Forelimb muscle (tissue), 1 donor: ENCODE measurements at regions not wholly inside any gene's neighbourhood (a gene's known extent, or its start where the extent isn't known, plus 50 kb on each side); places are given as distances from the start of the nearest gene placed in this dataset.
A peak's percentile ranks its signal among the peaks of the same experiment; 100 is the strongest.
"Not testable (repeated sequence)": the region's sequence is repeated elsewhere in the genome, so short reads cannot be mapped to it uniquely, and the experiment has no call there.

ENCODE experiments used
- DNase-seq: peaks from one replicate; pipeline ENCODE4 v3.0.0-alpha.2; 2013; ENCODE audit warnings: low read depth

DNA sequence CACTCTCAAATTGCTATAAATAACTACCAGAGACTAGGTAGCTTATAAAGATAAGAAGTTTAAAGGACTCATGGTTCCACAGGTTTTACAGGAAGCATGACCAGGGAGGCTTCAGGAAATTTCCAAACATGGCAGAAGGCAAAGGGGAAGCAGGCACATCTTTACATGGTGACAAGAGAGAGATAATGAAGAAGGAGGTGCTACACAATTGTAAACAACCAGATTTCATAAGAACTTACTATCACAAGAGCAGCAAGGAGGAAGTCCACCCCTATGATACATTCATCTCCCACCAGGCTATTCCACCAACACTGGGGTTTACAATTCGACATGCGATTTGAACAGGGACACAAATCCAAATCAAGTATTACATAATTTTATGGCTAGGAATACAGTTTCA lies 257.7 kb downstream of the BTG1 start:
- no peak for DNase-seq

DNA sequence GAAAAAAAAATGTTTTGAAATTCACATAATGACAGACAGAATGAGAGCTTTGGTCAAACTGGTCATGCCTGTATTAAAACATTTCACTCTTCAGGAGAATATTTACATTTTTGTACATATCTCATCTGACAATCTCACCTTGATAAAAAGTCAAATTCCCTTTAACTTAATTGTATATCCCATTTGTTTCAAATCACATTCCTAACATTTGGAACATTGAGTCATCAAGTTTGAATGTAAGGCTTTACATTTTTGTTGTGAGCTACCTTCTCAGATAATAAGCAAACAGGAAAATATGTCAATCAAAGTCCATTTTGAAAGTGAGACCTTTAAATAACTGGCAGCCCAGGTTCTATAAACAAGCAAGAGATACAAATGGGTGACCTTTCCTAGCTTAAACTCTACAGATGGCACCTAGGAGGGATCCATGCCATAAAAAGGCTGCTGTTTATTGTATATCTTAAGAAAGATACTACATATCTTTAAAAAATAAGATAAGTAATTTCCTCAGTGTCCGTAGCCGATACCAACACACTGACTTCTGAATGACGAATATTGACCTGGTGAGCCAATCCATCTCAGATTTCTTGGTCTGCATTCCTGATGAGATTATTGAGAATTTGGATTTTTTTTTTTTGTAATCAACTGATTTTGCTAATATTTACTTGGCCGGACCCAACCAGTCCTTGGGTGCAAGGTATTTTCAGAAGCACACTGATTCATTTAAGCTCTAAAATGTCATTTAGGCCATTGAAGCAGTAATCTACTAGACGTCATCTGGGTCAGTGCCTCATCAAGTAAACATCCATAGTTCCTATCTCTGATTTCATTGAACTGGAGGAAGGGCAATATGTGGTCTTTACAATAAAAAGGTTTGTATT lies 259.6 kb downstream of the BTG1 start:
- no peak for DNase-seq

DNA sequence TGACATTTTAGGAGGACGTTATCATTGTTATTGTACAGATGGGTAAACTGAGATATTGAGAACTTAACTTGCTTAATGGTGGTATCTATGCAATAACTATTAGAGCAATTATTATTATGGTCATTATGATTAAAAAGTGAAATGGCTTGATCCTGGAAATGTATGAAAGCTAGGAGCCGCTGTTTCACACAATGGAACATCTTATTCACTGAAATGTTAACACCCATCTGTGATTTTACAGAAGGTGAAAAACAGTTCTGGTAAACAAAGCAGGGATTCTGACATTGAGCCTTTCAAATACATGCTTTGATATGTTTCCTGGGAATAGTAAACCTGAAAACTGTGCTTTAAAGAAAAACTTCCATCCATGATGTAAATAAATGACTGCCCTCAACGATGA lies 261.4 kb downstream of the BTG1 start:
- DNase-seq, result no peak

DNA sequence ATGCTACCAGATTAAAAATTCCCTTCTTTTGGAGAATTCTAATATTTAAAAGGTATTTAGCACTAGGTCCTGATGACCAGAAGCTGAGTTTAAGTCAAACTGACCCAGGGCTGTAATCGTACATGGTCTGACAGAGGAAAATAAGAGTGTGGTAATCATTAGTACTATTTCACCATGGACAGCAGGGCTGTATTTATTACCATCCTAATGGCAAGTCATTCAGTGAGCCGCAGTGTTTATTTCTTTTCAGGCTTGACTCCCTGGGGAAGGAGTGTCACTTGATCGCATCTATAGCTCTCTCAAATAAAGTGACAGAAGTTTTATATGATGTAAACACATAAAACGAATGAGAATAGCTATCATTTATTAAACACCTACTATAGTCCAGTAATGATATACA lies 261.8 kb downstream of the BTG1 start:
- DNase-seq, result no peak

DNA sequence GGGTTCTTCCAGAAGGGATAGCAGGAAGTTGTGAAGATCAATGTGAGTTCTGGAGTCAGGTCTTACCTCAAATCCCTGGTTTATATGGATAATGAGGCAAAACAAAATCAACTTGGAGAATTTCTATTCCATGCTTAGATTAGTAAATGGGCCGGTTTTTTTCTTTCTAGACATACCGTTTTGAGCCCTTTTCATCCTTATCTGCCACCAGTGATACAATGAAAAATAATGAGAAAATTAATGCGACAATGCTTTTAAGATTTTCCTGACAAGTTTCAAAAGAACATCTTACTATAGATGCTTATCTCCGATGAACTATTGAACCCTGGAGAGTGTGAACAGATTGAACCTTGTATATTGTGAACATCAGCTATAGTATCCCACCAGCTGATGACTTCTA lies 262.7 kb downstream of the BTG1 start:
- DNase-seq, result no peak

DNA sequence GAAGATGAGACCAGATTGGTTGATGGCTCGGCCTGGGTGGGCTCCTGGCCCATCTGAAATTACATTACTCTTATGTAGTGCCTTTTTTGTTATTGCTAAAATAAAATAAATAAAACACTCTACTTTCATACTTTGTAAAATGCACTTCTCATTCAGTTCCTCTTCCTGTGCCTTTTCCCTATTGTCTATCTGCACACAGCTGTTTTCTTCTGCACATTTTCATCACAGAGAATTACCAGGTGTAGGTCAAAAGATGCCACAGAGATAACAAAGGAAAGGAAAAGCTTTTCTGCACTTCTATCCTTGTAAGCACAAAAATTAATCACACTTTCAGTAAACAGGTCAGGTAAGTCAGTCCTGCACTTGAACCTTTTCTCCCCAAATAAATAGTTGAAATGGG lies 265.1 kb downstream of the BTG1 start:
- no peak for DNase-seq

DNA sequence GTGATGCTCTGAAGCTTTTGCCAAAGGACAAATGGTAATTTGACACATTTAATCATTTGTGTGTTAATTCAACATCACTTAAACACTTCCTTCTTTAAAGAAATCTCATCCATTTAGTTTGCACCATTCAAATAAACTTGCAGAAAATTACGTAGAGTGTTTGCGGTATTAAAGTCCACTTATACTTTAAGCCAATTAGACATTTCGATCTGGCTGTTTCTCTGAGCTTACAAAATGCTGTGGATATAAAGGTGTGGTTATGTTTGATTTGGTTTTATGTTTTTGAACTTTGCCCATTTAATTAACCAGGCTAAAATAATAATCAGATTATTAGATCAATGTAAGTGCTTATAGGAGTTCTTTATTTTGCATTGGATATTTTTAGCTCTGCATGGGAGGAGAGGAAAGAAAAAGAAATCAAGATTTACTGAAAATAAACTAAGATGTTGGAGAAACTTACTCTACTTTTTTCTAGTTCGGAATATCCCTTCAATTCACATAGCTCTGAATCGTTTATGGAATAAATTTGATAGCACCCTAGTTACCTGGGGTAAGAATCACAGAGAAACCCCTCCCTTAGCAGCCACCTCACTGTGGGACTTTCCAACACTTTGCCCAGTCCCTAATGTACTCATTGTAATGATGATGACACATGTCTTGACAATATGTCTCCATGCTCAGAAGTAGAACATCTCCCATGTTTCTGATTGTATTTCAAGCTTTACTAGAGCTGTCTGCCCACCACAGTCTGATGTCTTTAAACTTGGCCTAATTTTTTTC lies 268.0 kb downstream of the BTG1 start:
- DNase-seq, result no peak

DNA sequence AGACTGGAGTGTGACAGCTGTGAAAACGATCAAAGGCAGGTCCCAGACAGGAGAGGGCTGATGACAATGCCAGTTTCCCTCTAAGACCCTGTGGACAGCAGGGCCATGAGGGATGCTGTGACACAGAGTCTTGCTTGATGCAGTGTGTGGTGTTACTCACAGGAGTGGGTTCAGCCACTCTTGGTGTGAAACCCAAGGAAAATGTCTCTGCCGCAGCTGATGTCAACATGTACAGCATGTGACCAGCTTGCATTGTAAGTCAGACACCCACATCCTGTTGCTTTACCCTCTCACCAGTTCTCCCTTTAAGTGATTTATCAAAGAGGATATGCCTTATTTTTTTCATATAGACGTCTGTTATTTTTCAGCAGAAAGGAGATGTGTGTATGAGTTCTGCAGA lies 268.6 kb downstream of the BTG1 start:
- peak; percentile 29 for DNase-seq

DNA sequence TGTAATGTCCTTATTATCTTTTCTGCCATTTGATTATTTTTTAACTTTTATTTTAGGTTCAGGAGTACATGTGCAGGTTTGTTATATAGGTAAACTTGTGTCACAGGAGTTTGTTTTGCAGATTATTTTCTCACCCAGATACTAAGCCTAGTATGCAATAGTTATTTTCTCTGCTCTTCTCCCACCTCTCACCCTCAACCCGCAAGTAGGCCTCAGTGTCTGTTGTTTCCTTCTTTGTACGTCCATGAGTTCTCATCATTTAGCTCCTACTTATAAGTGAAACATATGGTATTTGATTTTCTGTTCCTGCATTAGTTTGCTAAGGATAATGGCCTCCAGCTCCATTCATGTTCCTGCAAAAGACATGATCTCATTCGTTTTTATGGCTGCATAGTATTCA lies 270.0 kb downstream of the BTG1 start:
- DNase-seq, result not testable (repeated sequence)

DNA sequence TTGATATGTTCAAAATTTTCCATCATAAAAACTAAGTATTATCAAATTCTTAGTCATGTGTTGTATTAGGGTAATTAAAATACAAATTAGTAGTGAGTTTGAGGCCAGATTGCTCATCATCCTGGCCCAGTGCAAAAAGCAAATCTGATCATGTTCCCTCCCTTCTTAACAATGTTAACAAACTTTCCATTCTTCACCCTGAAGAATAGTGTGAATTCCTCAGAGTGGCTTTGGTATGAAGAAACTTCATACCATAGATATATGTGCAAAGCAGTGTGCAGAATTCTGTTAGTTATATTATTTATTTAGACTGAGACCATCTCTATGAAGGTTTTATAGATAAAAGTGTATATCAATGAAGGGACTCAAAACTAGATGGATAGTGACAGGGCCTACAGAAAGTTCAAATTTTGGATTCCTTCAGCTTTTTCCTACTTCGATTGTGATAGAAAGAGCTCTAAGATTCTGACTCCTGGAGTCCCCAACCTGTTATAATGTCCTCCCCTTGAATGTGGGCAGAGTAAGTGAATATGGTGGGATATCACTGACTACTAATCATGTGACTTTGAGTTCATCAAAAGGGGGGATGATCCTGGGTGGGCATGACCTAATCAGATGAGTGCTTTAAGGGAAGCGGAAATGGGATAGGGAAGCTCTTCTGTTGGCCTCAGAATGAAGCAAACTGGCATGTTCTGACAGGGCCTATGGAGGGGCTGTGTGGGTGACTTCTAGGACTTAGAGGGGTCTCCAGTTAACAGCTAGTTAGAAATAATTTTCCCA lies 271.4 kb downstream of the BTG1 start:
- no peak for DNase-seq

DNA sequence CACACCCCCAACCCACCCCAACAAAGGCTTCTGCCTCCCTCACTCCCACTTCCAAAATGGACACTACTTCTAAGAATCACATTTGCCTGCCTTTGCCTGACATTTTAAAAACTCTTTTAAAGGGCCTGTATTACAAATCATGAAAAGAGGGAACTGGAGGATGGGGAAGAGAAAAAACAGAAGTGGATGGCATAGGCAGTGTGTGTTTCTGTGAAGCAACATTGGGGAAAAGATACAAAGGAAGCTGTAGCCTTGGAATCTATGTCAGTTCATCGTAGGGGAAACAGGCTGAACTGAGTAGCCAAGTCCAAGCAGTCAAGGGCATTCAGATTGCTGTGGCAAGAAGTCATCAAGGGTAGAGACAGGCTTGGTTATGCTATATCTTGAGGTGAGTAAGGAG lies 273.9 kb downstream of the BTG1 start:
- no peak for DNase-seq

DNA sequence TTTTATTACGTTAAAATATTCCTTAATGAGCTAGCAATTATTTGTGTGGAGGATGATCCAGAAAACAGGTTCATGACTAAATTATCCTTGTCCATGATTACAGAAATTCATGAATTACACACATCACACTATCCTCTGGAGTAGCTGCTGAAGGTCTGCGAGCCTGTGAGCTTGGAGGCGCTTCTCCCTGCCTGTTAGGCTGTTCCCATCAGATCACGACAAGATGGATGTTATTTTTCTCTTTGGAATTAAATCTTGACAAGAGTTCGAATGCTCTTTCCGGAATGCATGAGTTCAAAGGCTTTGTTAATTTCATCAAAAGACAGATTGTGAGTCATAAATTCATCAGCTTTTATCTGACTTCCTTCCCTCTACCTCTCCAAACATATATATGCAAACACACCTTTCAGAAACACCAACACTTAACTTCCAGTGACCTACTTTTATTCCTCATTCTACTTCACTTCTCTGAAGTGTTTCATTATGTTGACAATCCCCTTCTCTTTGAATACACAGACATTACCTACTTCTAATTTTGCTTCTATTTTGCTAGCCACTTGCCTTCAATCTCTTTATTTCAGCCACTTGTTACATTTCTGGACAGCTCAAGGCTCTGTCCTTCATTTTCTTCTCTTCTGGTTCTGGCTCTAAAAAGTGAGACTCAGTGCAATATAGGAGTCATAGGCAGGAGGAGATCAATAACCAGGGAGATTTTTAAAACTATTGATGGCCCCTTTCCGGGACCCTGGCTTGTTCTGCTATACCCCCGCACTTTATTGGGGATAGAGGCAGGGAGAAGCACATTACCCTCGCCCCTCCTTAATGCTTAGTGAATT lies 274.6 kb downstream of the BTG1 start:
- DNase-seq, result no peak

DNA sequence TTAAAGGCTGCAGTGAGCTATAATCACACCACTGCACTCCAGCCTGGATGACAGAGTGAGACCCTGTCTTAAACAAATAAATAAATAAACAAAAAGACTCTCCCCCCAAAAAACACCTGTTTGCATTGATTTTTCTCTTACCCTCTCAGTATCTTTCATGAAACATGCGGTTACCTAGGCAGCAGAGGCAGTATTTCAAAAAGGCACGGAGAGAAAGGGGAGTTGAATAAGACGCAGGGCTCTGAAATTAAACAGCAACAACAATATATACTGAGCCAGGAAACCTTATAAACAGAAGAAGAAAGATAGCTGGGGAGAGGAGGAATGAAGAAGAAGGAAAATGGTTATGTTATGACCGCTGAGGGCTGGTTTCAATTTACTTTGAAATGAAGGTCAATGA lies 277.6 kb downstream of the BTG1 start:
- DNase-seq, result no peak

DNA sequence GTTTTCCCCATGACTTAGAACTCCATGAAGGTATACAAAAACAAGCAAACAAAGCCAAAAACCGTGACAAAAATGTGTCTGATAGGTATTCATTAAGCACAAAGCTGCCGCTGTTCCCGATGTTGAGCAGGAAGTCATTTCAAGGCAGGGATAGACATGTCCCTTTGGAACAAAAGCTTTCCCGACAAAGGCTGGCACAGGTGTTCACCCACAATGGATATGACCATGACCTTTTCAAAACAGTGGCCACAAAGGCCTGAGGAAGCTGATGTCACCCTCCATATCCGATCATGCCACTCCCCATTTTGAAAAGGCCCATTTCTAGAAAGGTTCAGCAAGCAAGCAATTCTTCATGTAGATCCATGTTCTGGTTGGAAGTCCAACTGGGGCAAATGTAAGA lies 279.1 kb downstream of the BTG1 start:
- DNase-seq, result no peak

DNA sequence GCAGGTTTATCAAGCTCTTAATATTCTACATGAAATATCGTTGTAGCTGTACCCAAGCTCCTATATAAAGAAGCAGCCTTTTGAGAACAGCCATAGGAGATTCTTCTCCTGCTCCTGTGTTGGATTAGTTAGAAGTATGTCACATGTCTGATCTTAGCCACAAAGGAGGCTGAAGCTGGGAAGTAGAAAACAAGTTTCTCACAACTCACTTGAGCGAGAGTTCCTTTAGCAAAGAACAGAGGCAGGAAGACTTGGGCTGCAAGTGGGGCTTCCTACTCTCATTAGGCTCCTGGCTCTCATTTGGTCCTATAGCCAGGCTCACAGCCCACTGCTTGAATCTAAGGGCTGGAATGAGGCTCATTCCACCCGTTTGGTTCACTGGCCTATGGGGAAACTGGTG lies 281.9 kb downstream of the BTG1 start:
- no peak for DNase-seq

DNA sequence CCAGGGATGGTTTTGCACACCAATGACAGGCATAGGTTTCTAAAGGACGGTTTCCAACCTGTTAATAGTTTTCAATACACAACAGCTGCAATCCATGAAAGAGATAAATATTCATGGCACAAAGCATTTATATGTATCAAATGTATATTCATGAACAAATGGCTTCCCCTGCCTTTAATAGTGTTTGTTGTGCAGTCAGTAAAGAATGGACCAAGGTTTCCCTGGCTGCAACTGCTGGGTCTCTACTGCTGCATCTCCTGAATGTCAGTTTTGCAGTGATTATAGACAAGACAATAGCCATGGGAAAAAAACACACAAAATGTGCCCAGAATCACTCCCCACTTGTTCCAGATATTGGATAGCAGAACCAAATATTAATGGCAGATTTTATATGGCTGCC lies 284.1 kb downstream of the BTG1 start:
- DNase-seq, result no peak

DNA sequence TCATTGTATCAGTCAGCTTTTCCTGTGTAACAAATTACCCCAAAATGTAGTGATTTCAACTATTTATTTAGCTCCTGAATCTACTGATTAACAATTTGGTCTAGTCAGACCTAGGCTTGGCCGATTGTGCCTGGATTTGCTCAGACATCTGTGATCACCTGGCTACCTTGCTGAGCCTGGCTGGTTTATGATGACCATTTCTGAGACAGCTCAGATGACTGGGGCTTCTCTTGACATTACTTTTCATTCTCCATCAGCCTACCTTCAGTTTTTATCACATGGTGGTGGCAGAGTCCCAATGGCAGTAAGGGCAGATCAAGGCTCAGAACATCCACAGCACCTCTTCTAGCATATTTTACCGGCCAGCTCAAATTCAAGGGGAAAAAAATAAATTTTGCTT lies 286.3 kb downstream of the BTG1 start:
- DNase-seq, result no peak

DNA sequence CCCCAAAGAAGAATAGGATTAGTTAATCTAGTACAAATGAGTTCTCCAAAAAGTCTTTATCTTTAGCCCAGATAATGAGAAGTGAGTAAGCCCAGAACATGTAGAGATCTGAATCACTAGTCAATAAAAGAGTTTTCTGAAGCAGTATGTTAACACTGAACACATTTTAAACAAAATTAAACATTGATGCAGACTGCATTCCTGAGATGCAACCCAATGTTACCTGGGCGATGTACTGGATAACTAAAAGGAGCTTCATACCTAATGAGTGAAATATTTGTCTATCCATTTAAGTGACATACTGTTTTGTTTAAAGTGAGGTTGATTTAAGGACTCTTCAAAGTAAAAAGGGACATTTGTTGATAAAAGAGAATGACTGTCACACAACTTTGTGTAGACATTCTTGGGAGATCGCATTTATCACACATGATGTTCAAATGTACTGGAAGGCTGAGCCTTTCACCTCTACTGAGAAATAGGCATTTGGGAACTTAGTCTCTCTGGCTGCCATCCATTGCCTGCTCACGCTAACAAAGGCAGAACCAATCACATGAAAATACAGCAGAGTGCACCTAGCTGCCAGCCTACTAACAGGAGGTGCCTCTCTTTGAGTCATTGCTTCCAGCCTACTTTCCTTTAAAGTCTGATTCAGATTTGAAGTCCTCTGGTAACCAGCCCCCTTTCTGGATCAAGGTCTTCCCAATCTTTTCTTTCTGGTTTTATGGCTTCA lies 287.7 kb downstream of the BTG1 start:
- DNase-seq, result no peak

DNA sequence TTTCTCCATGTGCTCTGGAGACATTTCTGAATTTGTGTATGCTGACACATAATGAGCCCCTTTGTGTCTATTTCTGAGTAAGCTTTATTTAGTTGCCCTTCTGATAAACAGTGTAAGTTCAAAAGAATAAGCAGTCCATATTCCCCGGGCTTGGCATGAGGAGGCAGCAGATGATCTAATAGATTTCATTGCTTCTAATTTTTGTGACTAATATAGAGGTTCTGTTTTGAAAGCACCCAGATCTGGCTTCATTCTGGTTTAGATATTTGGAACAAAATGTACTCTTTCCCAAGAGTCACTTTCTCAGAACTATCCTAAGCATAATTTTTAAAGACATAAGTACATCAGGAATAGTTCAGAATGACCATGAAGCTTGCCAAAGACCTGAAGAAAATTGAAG lies 290.9 kb downstream of the BTG1 start:
- no peak for DNase-seq

DNA sequence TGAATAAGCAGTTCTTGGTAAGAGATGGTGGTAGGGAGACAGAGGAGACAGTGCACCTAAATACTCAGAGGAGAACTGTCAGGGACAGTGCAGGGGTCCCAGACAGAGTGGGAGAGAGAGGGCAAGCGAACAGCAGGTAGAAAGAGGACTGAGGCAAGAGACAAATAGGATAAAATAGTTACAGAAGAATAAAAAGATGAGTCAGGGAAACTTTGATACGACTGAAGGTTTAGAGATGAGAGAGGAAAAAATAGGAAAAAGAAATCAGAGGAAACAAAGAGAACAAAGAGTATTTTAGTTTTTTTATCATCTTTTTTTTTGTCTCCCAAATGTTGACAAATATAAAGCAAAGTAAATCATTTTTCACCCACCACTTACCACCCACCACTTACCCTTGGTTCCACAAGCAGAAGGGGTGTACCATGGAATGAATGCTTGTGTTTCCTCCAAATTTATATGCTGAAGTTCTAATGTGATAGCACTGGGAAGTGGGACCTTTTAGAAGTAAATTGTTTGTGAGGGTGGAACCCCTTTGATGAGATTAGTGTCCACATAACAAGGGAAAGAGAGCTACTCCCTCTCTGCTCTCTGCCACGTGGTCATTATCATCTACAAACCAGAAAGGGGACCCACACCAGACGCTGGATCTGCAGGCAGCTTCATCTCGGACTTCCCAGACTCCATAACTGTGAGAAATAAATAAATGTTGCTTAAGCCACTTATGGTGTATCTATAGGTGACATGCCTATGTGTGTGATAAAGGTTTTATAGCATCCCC lies 292.1 kb downstream of the BTG1 start:
- DNase-seq, result no peak
